Fibroblast of peridontal ligament (primary cell): ENCODE measurements at regions not wholly inside any gene's neighbourhood (a gene's known extent, or its start where the extent isn't known, plus 50 kb on each side); places are given as distances from the start of the nearest gene placed in this dataset.

Experiments
- DNase-seq: peaks from one replicate; pipeline ENCODE4 v3.0.0-alpha.2; 2010; ENCODE audit errors: extremely low read depth

DNA sequence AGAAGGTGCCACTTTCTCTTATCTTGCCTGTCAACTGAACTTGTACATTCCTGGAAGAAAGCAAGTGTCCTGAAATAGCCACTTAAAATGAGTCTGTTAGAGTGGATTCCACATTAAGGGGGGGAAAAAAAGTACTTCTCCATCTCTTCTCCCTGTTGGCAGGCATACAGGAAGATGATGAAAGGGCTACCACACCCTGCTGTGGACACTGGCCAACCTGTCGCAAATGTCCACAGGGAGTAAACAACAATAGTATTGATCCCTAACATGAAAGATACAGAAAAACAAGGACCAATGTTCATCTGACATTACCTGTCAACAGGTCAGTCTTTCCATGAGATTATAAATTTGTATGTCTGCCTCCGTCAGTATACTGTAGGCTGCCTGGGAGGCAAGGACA is 265.1 kb upstream of the MAP3K1 start:
- DNase-seq: no peak

DNA sequence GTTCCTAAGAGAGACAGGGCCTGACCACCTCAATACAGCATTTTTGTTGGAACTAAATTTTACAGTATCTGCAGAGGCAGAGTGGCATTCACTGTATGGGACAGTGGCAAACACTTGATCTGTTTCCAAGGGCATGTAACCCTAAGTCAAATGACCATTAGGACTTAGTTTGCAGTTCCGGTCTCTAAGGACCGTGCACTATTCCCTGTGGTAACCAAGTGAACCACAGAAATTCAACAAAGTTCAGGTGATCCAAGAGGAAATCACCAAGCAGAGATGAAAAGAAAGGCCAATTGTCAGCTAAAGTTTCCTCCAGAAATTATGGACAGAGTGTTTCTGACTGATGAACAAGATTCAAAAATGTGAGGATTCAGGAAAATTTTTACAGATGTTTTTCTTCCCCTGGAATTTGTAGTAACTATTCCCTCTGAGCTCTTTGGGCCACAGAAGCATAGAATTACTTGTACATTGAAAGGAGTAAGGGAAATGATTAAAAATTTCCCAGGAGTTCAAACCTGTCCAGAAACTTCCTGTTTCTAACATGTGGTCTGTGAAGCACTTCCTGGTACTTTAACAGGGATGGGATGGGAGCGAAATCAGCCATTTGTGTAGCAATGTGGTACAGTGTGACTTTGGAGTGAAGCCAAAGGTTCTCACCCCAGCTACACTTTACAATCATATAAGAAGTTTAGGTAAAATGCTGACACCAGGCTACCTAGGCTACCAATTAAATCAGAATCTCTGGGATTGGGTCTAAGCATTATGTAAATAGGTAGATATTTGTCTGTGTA is 266.1 kb upstream of the MAP3K1 start:
- no peak for DNase-seq

DNA sequence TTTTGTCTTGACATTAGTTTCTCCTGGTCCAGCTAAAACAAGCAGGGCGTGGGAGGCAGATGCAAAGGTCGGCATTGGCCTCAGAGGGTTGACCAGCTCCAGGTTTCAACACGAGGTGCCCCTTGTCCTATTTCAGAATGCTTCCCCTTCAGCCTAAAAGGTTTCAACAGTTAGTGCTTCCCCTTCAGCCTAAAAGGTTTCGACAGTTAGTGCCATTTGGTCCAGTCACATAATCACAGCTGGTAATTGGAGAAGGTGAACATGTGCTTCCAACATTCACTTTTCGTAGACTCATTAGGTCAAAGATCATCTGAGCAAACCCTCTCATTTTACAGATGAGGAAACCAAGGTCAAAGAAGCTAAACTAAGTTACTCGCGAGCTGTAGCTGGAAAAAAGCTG is 270.3 kb upstream of the MAP3K1 start:
- no peak for DNase-seq

DNA sequence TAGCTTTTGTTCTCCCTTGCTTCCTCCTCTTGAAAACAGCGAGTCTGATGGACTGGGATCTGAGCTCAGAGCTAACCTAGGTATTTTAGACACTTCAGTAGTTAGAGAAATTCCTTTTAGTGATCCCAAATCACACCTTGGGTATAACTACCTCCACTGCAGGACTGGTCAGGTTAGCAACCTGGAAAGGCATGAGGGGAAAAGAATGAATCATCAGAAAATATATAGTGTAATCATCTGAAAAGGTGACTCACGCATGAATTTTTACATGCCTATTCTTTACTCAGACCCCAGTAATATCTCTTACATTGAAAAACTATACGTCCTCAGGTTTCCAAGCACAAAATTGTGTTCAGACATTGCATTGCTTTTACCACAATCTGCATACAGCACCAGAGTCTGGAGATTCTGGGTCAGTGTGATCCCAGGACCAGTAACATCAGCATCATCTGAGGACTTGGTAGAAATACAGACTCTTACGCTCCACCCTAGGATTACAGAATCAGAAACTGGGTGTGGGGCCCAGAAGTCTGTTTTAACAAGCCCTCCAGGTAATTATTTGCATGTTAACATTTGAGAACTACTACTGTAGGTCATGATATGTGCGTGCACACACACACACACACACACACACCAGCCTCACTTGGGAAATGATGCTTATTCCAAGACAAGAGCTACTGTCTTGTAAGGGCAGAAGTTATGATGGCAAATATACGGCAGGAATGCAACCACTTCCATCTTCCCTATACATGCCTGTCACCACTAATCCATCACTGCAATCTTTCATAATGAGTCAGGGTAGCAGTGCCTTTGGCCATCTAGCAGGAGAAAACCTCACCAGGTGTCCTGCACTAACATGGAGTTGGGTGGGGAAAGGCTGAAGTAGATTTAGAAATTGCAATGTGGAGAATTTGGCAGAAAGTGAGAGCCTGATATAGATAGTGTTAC is 271.6 kb upstream of the MAP3K1 start:
- no peak for DNase-seq

DNA sequence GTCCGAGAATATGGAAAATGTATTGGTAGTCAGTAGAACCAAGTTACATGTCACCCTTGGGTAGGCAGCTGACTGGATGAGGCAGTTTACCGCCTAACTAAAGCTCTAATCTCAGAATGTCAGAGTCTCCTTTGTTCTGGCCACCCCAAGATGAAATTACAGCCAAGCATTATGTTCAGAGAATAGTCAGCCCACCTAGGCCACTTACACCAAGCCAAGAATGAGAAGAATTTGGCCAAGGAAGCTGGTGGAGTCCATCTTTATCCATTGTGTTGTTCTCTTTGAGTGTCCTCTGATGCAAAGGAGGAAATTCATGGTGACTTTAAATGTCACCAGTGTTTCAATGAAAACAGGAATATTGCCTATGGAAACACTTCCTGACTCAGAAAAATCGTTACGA is 275.1 kb upstream of the MAP3K1 start:
- DNase-seq: no peak

DNA sequence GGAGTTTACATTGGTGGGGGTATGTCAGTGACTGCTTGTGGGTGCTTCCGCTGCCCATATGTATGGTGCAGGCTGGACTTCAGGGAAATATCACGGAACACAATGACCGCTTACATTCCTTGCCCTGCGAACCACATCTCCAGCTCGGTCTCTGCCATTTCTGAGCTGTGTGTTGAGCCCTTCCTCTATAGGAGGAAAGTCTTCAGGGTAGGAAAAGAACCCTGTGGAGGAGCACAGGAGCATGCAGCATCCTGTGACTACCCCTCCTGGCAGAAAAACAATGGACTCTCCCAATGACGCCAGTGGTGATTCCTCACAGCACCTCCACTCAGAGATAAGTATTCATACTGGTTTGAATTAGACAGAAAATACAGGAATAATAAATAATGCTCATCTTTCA is 276.8 kb upstream of the MAP3K1 start:
- DNase-seq: no peak

DNA sequence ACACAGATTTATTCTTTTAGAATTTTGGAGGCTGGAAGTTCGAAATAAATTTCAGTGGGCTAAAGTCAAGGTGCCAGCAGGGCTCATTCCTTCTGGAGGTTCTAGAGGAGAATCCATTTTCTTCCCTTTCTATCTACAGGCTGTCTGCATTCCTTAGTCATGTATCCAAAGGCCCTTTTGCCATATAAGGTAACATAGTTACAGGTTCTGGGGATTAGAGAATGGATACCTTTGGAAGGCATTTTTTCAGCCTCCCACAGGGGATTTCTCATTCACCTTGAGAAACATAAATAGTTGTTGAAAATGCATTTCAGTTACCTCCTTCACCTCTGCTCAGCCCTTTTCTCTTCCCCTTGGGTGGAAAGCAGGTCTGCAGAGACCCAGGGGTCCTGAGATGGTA is 280.0 kb upstream of the MAP3K1 start:
- no peak for DNase-seq

DNA sequence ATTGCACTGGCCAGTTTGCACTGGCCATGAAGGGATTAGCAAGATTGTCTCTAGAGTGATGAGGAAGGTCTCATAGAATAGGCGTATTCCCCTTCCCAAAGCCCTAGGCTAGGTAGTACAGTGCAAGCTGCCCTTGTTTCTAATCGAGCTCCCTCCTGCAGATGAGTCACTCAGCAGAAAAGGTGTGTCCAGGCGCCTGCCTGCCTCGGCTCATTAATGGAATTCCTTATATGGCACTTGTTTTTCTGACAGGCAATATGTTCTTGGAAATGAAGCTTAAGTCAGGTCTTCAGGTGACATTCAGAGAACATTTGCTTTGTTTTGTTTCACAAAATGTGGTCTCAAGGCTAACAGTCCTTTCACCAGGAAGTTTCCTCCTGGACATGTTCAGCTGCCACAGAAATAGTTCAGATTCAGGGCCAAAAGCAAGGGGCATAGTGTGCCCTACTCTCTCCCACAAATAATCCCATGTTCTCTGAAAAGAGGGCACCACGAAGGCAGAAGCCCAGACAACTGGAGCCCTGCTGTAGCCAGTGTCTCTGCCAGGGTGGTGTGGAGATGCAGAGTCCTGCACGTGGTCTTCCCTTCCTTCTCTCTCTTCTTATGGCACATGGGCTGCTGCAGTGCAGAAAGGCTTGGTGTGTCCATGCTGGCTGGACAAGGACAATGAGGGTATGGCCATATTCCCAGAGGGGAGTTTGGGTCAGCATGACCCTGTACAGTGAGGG is 281.1 kb upstream of the MAP3K1 start:
- DNase-seq: no peak

DNA sequence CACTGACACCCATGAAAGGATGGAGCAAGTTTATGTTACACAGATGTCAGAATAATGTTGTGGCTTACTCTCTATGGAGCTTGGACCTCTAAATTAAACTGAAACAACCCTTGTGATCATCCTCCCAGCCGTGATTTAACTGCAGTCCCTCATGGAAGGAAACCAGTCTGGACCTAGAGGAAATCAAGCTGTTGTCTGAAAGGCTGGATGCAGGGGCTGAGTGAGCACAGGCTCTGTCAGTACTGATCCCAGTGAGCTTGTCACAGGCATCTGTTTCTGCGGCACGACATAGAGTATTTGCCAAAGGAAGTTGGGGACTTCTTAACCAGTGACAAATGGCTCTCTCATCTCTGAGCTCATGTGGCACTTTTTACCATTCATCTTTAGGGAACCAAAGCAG is 282.9 kb upstream of the MAP3K1 start:
- DNase-seq: no peak

DNA sequence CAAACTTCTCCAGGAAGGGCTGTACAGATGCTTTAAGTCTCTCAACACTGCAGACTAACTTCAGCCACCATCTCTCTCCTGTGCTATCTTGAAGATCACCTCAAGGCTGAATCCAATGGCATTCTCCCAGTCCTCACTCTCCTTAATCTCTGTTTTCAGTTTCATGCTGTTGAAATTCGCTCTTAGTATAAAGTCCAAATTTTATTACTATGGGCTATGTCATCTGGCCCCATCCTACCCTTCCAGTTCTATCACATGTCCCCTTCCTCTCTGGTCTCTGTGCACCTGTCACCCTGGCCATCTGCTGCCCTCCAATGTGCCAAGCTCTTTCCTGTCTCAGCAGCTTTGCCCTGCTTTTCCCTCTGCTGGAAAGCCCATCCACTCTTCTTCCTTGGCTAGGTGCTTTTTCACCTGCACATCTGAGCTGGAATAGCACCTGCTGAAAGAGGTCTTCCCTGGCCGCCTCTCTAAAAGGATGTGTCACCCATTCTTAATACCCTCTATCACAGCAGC is 284.7 kb upstream of the MAP3K1 start:
- DNase-seq: no peak

DNA sequence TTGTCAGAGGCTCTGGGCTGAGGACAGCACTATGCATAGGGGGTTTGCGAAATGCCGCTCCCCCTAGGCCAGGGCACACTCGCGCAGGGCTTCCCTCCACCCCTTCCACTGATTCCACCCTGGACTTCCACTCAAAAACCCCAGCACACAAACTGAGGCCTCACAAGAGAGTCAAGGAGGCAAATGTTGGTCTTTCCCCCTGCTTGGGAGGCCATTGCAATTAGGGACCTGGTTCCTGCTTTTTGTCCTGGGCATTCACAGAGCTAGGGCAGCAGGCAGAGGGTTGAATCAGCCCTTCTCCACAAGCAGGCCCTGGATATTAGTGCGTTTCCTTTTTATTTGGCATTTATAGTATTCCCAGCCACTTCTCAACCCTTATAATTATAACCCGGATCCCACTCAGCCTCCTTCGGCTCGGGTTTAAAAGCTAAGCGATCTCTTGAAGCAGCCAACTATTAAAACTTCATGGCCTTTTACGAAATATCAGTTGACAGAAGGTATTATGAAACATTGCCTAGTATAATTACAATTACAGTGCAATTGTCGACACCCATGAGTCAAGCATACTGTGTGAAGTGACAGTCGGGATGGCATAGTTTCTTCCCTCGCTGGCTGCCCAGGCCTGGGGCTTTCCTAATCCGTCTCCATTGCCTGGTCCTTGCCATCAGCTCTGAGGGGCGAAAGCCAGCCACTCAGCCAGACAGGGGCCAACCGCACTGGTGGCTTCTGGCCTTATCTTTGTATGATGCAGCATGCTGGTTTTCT is 285.5 kb upstream of the MAP3K1 start:
- DNase-seq: no peak

DNA sequence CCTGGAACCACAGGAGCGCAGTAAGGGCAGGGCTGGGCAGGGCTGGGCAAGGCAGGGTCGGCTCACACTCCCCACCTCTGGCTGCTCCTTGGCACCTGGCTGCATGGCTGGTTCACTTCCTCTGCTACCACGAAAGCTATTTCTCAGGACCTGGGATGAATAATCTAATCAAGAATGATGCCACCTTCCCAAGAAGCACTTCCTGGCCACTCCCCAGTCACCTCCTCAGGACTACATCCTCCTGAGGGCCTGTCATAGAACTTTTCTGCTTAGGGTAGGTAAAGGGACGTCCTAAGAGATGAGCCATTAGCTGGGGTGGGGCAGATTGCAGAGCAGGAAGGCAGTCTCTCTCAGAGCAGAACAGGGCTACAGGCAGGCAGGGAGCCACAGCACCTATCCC is 288.2 kb upstream of the MAP3K1 start:
- no peak for DNase-seq

DNA sequence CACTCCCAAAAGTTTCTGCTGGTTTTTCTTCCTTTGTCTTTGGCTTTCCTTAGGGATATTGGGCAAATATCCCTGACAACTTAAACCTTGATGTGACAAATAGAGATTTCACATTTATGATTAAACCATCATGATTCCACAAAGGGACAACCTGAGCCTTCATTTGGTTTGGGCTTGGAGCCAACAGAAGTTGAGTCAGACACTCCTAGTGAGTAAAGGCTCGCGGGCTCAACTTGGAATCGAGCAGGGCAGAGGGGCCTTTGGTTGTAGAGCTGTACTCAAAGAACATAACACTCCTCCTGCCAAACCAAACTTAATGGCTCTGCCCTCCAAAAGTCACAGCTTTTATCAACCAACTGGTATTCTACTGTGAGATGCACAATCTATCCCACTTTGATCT is 290.2 kb upstream of the MAP3K1 start:
- no peak for DNase-seq

DNA sequence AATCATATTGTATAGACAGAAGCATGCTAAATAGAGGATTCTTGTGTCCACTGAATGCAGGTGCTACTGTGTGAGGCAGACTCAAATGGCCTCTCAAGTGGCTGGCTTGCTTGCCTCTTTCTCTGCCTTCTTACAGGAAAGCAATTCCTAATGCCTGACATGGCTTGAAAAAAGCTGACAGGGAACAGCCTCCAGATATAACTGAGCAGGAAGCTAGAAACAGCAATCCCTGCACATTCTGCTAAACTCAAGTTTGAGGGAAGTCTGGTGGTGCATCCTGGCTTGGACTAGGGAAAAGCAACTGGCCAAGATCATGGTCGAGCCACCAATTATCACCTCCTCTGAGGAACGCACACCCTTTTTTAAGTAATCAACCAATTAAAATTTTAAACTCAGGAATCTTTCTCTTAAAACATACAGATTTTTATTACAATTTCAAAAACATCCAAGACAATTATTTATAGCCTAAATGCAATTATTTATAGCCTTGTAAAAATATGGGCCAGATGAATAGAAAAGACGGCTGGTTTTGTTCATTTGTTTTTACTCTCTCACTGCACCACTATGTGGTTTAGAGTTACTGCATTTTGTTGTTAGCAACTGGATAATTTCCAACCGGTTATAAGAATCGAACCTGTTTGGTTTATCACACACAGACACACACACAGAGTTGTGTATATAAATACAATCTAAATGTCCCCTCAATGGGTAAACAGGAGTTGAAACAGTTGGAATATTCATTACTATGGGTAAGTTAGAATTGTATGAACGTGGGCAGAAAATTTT is 290.9 kb upstream of the ANKRD55 start:
- DNase-seq: no peak

DNA sequence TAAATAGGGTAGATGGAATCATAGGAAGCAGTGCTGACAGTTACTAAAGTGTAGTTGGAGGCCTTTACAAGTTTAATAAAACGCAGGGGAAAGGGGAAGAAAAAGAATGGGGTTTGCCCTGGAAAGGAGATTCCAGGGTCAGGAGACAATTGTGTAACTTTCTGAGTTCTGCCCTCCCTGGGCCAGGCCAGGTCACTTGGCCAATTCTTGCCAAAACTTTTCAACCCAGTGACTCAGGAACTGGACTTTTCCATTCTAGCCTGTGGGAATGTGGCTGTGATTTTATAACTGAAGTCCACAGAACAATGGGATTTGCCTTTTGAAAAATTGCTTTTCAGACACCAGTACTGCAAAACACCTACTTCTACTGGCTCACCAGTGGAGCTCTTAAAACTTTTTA is 289.8 kb upstream of the ANKRD55 start:
- DNase-seq: no peak

DNA sequence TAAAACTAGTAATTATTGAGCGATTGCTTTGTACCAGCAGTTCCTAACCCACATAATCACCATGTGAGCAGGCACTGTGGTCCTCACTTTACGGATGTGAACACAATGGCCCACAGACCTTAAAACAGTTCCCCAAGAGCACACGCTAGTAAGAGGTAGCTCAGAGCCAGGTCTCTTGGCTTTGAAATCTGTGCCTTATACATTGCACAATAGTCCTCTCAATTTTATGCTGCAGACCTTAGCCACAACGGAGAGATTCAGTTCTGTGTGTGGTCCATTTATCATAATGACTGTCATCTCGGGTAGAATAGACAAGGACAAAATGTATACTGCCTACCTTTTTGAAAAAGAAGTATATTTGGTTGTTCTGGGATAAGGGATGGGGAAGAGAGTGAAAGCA is 289.0 kb upstream of the ANKRD55 start:
- no peak for DNase-seq

DNA sequence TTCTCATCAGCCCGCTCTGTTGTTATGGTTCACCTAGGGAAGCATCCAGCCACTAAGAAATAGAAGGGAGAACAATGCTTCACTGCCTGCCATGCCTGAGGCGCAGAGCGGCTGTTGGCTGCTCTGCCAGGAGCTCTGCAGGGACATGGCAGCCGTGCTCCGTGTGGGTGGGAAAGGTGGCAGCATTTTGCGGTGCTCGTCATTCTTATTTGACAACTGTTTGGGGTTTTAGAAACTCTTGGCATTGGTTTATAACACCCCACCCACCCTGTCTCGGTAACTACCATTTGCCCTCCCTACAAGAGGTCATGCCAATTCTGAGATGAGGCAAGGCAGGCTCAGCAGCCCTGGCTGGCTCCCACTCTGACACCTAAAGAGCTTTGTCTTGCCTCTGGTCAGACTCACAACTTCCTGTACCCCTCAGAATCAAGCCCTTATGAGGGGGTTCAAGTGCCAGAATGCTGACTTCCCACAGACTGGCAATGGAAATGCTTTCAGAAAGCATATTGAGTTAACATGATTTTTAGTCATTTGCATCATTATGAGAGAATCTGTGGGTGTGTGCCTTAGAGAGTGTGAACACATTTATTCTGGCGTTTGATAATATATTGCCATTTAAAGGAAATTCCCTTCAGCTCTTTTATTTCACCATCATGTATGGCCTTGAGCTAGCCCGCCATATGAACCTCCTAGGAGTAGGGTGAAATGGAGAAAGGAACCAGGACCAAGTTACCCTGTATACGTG is 288.0 kb upstream of the ANKRD55 start:
- DNase-seq: no peak

DNA sequence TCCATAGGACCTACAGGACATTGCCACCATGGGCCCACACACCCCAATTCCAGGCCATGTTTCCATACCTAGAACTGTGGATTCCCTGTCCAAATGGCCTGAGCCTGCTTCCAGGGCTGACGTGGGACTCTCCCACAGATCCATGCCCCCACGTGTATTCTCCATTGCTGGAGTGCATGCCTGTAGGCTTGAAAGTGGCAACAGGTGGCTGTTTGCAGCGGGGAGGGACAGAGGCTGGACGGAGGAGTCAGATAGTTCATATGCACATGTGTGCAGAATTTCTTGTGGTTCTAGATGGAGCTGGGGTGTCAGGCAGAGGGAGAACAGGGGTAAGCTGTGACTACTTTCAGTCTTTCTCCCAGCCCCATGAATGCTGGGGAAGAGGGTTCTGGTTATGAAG is 285.7 kb upstream of the ANKRD55 start:
- no peak for DNase-seq

DNA sequence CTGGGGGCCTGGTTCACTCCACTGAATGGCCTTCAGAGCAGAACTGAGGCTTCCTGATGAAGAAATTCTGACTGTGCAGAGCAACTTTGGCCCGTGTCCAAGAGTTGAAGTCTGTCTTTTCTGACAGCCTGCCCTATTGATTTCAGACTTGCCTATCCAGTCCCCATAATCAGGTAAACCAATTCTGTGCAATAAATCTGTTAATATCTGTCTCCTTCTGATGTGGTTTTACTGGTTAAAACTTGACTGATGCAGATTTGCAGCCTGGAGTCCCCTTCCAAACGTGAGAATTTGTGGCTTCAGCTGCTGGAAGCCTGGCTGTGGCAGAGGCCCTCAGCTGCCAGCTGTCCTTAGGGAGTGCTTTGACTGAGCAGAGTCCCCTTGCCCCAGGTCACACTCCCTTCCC is 283.9 kb upstream of the ANKRD55 start:
- DNase-seq: no peak

DNA sequence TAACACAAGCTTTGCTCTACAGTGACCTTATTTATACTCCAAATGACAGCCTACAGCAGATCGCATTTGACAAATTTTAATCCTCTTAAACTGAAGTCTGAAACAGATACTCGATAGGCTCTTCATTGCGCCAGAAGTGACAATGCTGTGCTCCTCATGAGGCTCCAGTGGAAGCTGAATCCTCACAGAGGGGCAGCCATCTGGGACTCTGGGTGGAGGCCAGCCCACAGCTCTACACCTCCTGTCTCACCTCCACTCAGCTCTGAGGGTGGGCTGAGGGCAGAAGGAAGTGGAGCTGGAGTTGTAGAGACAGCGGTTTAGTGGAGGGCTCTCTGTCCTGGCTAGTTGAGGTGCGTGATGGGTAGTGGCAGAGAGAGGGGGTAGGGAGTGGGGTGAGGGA is 283.3 kb upstream of the ANKRD55 start:
- DNase-seq: no peak
